ENCODE measurements at regions not wholly inside any gene's neighbourhood (a gene's known extent, or its start where the extent isn't known, plus 50 kb on each side); places are given as distances from the start of the nearest gene placed in this dataset.

DNA sequence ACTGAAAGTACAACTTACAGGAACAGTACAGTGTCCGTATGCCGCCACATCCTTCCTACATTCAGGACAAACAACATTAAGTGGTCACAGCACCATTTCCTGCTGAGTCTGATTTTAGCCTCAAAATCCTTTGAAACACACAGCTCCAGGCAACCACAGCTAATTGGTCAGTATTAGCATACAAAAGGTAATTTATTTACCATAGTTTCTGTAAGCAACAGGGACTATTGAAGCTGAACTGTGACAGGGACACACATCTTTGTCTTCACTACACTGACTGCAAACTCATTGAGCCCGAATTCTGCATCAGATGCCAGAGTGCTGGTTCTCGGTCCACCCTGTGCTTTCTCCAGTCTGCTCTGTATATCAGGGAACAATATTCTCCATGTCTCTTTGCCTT, 151.8 kb downstream of the ST6GAL2 start:
- Histone ChIP-seq H2AK5ac (ENCODE audit: low read depth, low read length) (no peak overlapping the region), H2AK9ac (replicated peaks; ENCODE audit: low read depth, low read length, poor library complexity) (no peak overlapping the region), H2BK5ac (ENCODE audit: low read depth, low read length, poor library complexity, severe bottlenecking) (no peak overlapping the region), H3K4me3 (ENCODE audit: insufficient read depth, low read depth, low read length) (no peak overlapping the region), H3K4me1 (ENCODE audit: control insufficient read depth, insufficient read depth, low read length) (no peaks in the 10 kb centered on the region), H3K79me1 (ENCODE audit: low read depth in 1 of 2, low read length in 2 of 2) (no peaks in the 10 kb centered on the region), H4K8ac (ENCODE audit: low read depth in 2 of 2, low read length in 2 of 2) (no peak overlapping the region), H2AFZ (replicated peaks; ENCODE audit: low read length, poor library complexity) (no peak overlapping the region), H3K9me1 (ENCODE audit: insufficient read depth, low read length) (no peaks in the 10 kb centered on the region), H3K23ac (ENCODE audit: low read depth, low read length) (no peak overlapping the region), H3K4me2 (ENCODE audit: low read depth, low read length) (no peak overlapping the region), H3K56ac (ENCODE audit: extremely low read depth, insufficient read depth, low read length) (no peak overlapping the region), H3K9ac (ENCODE audit: low read depth, low read length) (no peak overlapping the region), H3K4ac (ENCODE audit: low read depth, low read length) (no peak overlapping the region), H4K91ac (ENCODE audit: insufficient read depth, low read depth, low read length) (no peak overlapping the region), H2BK120ac (ENCODE audit: low read depth, low read length) (no peak overlapping the region), H3K18ac (ENCODE audit: low read depth, low read length) (no peak overlapping the region), H3K14ac (replicated peaks; ENCODE audit: low read depth, low read length) (no peak overlapping the region), H2BK15ac (ENCODE audit: low read depth, low read length) (no peak overlapping the region), H2BK20ac (ENCODE audit: low read depth, low read length) (no peak overlapping the region), H3K27me3 (ENCODE audit: control insufficient read depth, insufficient read depth, low read length) (no peaks in the 10 kb centered on the region), H3K27ac (ENCODE audit: insufficient read depth, low read length) (no peak overlapping the region), H3K36me3 (ENCODE audit: control insufficient read depth, insufficient read depth, low read length) (no peaks in the 10 kb centered on the region), H4K20me1 (ENCODE audit: insufficient read depth, low read length) (no peaks in the 10 kb centered on the region), H3K9me3 (ENCODE audit: control insufficient read depth, insufficient read depth, low read length) (peaks cover 11% of the 10 kb centered on the region; the same call in 1 of the 2 replicates), H4K5ac (ENCODE audit: low read depth, low read length) (no peak overlapping the region)
- no CpG with 5 or more reads among the region's 4 CpGs for WGBS, 2 experiments (ENCODE audit: extremely low coverage in 2 of 2, insufficient read length in 1 of 2)
- no peak for ATAC-seq (ENCODE audit: low read depth)
- in situ Hi-C loops (cut with MboI; ENCODE audit: low sequenced_read_pairs) = no loop called here
- CTCF ChIA-PET = no interaction called here
- intact Hi-C loops (cut with micrococcal nuclease) = no loop called here
- no TSS peak for BruUV-seq (replicated peaks)
- dilution Hi-C loops (cut with HindIII; ENCODE audit: low sequenced_read_pairs, unreplicated experiment) = no loop called here
- DNase-seq = no peak
- no peak for TF ChIP-seq FOS (IDR thresholded peaks at IDR 0.05; ENCODE audit: low read depth, low read length)
- TF ChIP-seq ELK1 (IDR thresholded peaks at IDR 0.05; ENCODE audit: borderline replicate concordance, low read depth, low read length) = no peak
- TF ChIP-seq MAFK (IDR thresholded peaks at IDR 0.05; ENCODE audit: low read depth, low read length) = no peak
- POLR2A ChIA-PET (ENCODE audit: unreplicated experiment) = no interaction called here

All from IMR-90 (cell line).